HCT116 (cell line): ENCODE measurements at regions not wholly inside any gene's neighbourhood (a gene's known extent, or its start where the extent isn't known, plus 50 kb on each side); places are given as distances from the start of the nearest gene placed in this dataset.

Experiments
- ATAC-seq: fragments of 200-7000 bp; cut with Tn5 transposase; 2 replicates; pipeline ENCODE4 v1.9.1; 2020; ENCODE audit warnings: mild to moderate bottlenecking, moderate library complexity
- BruUV-seq: library from RNA; stranded (reverse); fragments of 400-500 nt; replicated peaks from 2 replicates; lab custom pipeline; 2021; lab: Mats Ljungman, UMichigan
- CTCF ChIA-PET: fragments of 300-600 bp; sonication (Branson Sonifier 250); formaldehyde crosslinking; loops from one replicate; lab custom pipeline; 2021; ENCODE audit warnings: antibody characterized with exemption; lab: Charles Lee
- POLR2A ChIA-PET: fragments of 300-600, 350-600 bp; sonication (Branson Sonifier 250); formaldehyde crosslinking; loops from one replicate; lab custom pipeline; 2021; ENCODE audit warnings: antibody characterized with exemption; lab: Charles Lee
- RAD21 ChIA-PET, 2 experiments: fragments of 300-600 bp; sonication (Branson Sonifier 250); formaldehyde crosslinking; loops; one replicate each; lab custom pipeline; 2023; ENCODE audit warnings: low total read pairs in 2 of 2; ENCODE audit not compliant: uncharacterized antibody in 2 of 2, unreplicated experiment in 2 of 2, low non-redundant PET in 1 of 2; lab: Charles Lee
- DNase-seq: peaks from one replicate; pipeline ENCODE4 v3.0.0-alpha.2; 2010; ENCODE audit warnings: low read depth, low spot score
- H2AFZ ChIP-seq: fragments of 200-600 bp; shearing (Covaris generic), sonication (generic); 2 replicates; pipeline ENCODE4 v1.6.1; 2017; ENCODE audit warnings: low read depth, mixed run types, mixed read lengths, antibody characterized with exemption, low read length; ENCODE audit not compliant: poor library complexity, severe bottlenecking
- H3K27ac ChIP-seq: 2 replicates; pipeline ENCODE4 v1.5.1; 2012; ENCODE audit warnings: low read depth, low read length
- H3K27me3 ChIP-seq: fragments of 200-600 bp; sonication (generic); 2 replicates; pipeline ENCODE4 v1.6.1; 2016; ENCODE audit warnings: mixed run types, low read length, mixed read lengths; ENCODE audit not compliant: insufficient read depth
- H3K36me3 ChIP-seq, 2 experiments: fragments of 200-500 bp in 1 of 2; fragments of 200-600 bp in 1 of 2; sonication (Bioruptor generic) in 1 of 2; sonication (generic) in 1 of 2; 2 replicates each; pipeline versions ENCODE4 v1.5.1 to v1.6.1; 2014 to 2016; ENCODE audit warnings: low read length in 2 of 2, inconsistent platforms in 1 of 2, mixed read lengths in 1 of 2, mixed run types in 1 of 2; ENCODE audit not compliant: insufficient read depth in 2 of 2, control insufficient read depth in 1 of 2
- H3K4me1 ChIP-seq, 2 experiments: fragments of 200-600 bp in 1 of 2; sonication (generic) in 1 of 2; 2 replicates each; pipeline versions ENCODE4 v1.5.1 to v1.6.1; 2012 to 2017; ENCODE audit warnings: low read length in 2 of 2, inconsistent platforms in 1 of 2, mild to moderate bottlenecking in 1 of 2, mixed read lengths in 1 of 2, mixed run types in 1 of 2, moderate library complexity in 1 of 2; ENCODE audit not compliant: insufficient read depth in 2 of 2, control insufficient read depth in 1 of 2
- H3K4me2 ChIP-seq: fragments of 200-600 bp; sonication (generic); 2 replicates; pipeline ENCODE4 v1.6.1; 2017; ENCODE audit warnings: mixed run types, low read length, mixed read lengths
- H3K4me3 ChIP-seq, 2 experiments: fragments of 200-600 bp in 1 of 2; sonication (generic) in 1 of 2; replicated peaks in 1 of 2; 2 replicates each; pipeline ENCODE4 v1.5.1; 2011 to 2016; ENCODE audit warnings: low read length in 2 of 2, control low read depth in 1 of 2, low read depth in 1 of 2, mild to moderate bottlenecking in 1 of 2, mixed read lengths in 1 of 2, mixed run types in 1 of 2
- H3K79me2 ChIP-seq: fragments of 200-600 bp; sonication (generic); 2 replicates; pipeline ENCODE4 v1.6.1; 2017; ENCODE audit warnings: mild to moderate bottlenecking, mixed run types, low read length, moderate library complexity, mixed read lengths; ENCODE audit not compliant: insufficient read depth
- H3K9ac ChIP-seq: fragments of 200-600 bp; sonication (generic); 2 replicates; pipeline ENCODE4 v1.6.1; 2016; ENCODE audit warnings: low read length, mixed read lengths
- H3K9me2 ChIP-seq: fragments of 200-600 bp; sonication (generic), shearing (Covaris generic); 2 replicates; pipeline ENCODE4 v1.6.1; 2017; ENCODE audit warnings: mixed run types, mild to moderate bottlenecking, moderate library complexity; ENCODE audit not compliant: insufficient read depth
- H3K9me3 ChIP-seq, 2 experiments: fragments of 200-500 bp in 1 of 2; fragments of 200-600 bp in 1 of 2; sonication (Bioruptor generic) in 1 of 2; sonication (generic) in 1 of 2; 2 replicates each; pipeline ENCODE4 v1.6.1; 2014 to 2017; ENCODE audit warnings: low read length in 2 of 2, mixed read lengths in 2 of 2, inconsistent platforms in 1 of 2, low read depth in 1 of 2, mild to moderate bottlenecking in 1 of 2, mixed run types in 1 of 2, moderate library complexity in 1 of 2; ENCODE audit not compliant: control insufficient read depth in 1 of 2, insufficient read depth in 1 of 2
- H4K20me1 ChIP-seq: fragments of 200-600 bp; sonication (generic), shearing (Covaris generic); 2 replicates; pipeline ENCODE4 v1.6.1; 2017; ENCODE audit warnings: mixed run types, mild to moderate bottlenecking, moderate library complexity; ENCODE audit not compliant: insufficient read depth
- CBX3 ChIP-seq: IDR thresholded peaks from 2 replicates; pipeline ENCODE4 v1.6.1; 2012; ENCODE audit warnings: low read depth
- EGR1 ChIP-seq: IDR thresholded peaks from 2 replicates; pipeline ENCODE4 v1.6.1; 2012; ENCODE audit warnings: low read depth
- ELF1 ChIP-seq: IDR thresholded peaks from 2 replicates; pipeline ENCODE4 v1.6.1; 2012; ENCODE audit warnings: low read depth, borderline replicate concordance
- EZH2 ChIP-seq: fragments of 200-600 bp; sonication (generic); IDR thresholded peaks from 2 replicates; pipeline ENCODE4 v1.6.1; 2017; ENCODE audit warnings: antibody characterized with exemption, mixed run types
- EZH2phosphoT487 ChIP-seq: fragments of 200-600 bp; IDR thresholded peaks from 2 replicates; pipeline ENCODE4 v1.6.1; 2018; ENCODE audit warnings: antibody characterized with exemption, borderline replicate concordance
- FOSL1 ChIP-seq: IDR thresholded peaks from 2 replicates; pipeline ENCODE4 v1.6.1; 2012; ENCODE audit warnings: low read depth
- JUND ChIP-seq: IDR thresholded peaks from 2 replicates; pipeline ENCODE4 v1.6.1; 2012
- POLR2AphosphoS5 ChIP-seq: IDR thresholded peaks from 2 replicates; pipeline ENCODE4 v1.6.1; 2011; ENCODE audit warnings: mild to moderate bottlenecking, low read depth, low read length, moderate library complexity
- RAD21 ChIP-seq: IDR thresholded peaks from 2 replicates; pipeline ENCODE4 v1.6.1; 2012; ENCODE audit warnings: low read depth, mild to moderate bottlenecking
- SIN3A ChIP-seq: IDR thresholded peaks from 2 replicates; pipeline ENCODE4 v1.6.1; 2012; ENCODE audit warnings: low read depth
- SP1 ChIP-seq: IDR thresholded peaks from 2 replicates; pipeline ENCODE4 v1.6.1; 2012; ENCODE audit warnings: low read depth
- SRF ChIP-seq: IDR thresholded peaks from 2 replicates; pipeline ENCODE4 v1.6.1; 2012; ENCODE audit warnings: low read depth
- TCF7L2 ChIP-seq: IDR thresholded peaks from 2 replicates; pipeline ENCODE4 v1.7.0; 2011; ENCODE audit warnings: borderline replicate concordance, inconsistent platforms; ENCODE audit not compliant: insufficient read depth, insufficient read length; ENCODE audit errors: extremely low read depth
- YY1 ChIP-seq: IDR thresholded peaks from 2 replicates; pipeline ENCODE4 v1.6.1; 2011; ENCODE audit warnings: low read length, low read depth, moderate library complexity, mild to moderate bottlenecking; ENCODE audit not compliant: insufficient replicate concordance; ENCODE audit errors: extremely low read depth
- ZFX ChIP-seq: fragments of 450-650 bp; IDR thresholded peaks from 2 replicates; pipeline ENCODE4 v1.6.1; 2017
- ZNF274 ChIP-seq: fragments of 200-500 bp; sonication (Bioruptor generic); IDR thresholded peaks from 2 replicates; pipeline ENCODE4 v1.6.1; 2014; ENCODE audit warnings: mild to moderate bottlenecking, low read depth, low read length, inconsistent platforms
- intact Hi-C: fragments of 100-400 bp; cut with micrococcal nuclease; formaldehyde crosslinking; loops from 2 replicates; pipeline ENCODE4 v1.10.0; 2022
- TF ChIP-seq, protein P1 (sequence below): IDR thresholded peaks from 2 replicates; pipeline ENCODE4 v1.6.1; 2012
- TF ChIP-seq, protein P2 (sequence below): IDR thresholded peaks from 2 replicates; pipeline ENCODE4 v1.6.1; 2012; ENCODE audit warnings: low read depth
- TF ChIP-seq, protein P3 (sequence below), 3 experiments: fragments of 200-600 bp in 1 of 3; sonication (generic) in 1 of 3; IDR thresholded peaks in 2 of 3; conservative IDR thresholded peaks in 1 of 3; 2 replicates each; pipeline ENCODE4 v1.5.1; 2012 to 2017; ENCODE audit warnings: low read depth in 2 of 3, low read length in 2 of 3, antibody characterized with exemption in 1 of 3, borderline replicate concordance in 1 of 3, control low read depth in 1 of 3, mild to moderate bottlenecking in 1 of 3, mixed read lengths in 1 of 3, mixed run types in 1 of 3, moderate library complexity in 1 of 3; ENCODE audit not compliant: insufficient read depth in 1 of 3
- TF ChIP-seq, protein P4 (sequence below): IDR thresholded peaks from 2 replicates; pipeline ENCODE4 v1.6.1; 2012

DNA sequence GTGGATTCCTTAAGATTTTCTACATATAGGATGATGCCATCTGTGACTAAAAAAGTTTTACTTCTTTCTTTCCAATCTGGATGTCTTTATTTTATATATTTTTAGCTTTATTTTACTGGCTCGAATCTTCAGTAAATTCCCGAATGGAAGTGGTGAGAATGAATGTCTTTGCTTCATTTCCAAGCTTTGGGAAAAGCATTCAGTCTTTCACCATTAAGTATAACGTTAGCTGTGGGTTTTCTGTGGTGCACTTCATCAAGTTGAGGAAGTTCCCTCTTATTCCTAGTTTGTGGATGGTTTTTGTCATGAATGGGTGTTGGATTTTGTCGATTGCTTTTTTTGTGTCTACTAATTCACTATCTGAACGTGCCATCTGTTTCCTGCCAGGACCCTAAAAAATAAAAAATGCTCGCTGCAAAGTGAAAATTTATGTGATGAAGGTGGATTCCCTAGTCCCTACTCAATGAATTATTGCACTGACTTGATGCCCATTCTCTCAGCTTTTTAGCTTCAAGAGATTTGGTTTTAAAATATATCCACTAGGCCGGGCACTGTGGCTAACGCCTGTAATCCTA is 90.2 kb upstream of the CARD11 start:
- Histone ChIP-seq H3K79me2 (no peaks in the 10 kb centered on the region), H3K4me2 (no peak overlapping the region), H3K9me3 (no peaks in the 10 kb centered on the region), H3K36me3 (no peaks in the 10 kb centered on the region), H3K27me3 (peaks cover 6% of the 10 kb centered on the region; the same call in 1 of the 2 replicates), H3K4me1 (no peaks in the 10 kb centered on the region), H3K4me3 (no peak overlapping the region), H3K9me2 (no peaks in the 10 kb centered on the region), H3K9ac (no peak overlapping the region), H3K27ac (no peak overlapping the region), H2AFZ (no peak overlapping the region)
- DNase-seq = no peak
- BruUV-seq = no TSS peak
- RAD21 ChIA-PET = no interaction called here
- POLR2A ChIA-PET = no interaction called here
- CTCF ChIA-PET = no interaction called here
- ATAC-seq = no peak
- intact Hi-C loops = no loop called here
- TF ChIP-seq ELF1 = no peak
- TF ChIP-seq CBX3 = no peak
- TF ChIP-seq TCF7L2 = no peak
- TF ChIP-seq YY1 = no peak
- TF ChIP-seq ZNF274 = no peak
- no peak for TF ChIP-seq RAD21
- no peak for TF ChIP-seq EZH2phosphoT487
- TF ChIP-seq, protein P1, sequence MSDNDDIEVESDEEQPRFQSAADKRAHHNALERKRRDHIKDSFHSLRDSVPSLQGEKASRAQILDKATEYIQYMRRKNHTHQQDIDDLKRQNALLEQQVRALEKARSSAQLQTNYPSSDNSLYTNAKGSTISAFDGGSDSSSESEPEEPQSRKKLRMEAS = no peak
- TF ChIP-seq POLR2AphosphoS5 = no peak
- no peak for TF ChIP-seq EZH2
- TF ChIP-seq SP1 = no peak
- TF ChIP-seq SIN3A = no peak
- no peak for TF ChIP-seq ZFX
- TF ChIP-seq FOSL1 = no peak
- TF ChIP-seq, protein P2, sequence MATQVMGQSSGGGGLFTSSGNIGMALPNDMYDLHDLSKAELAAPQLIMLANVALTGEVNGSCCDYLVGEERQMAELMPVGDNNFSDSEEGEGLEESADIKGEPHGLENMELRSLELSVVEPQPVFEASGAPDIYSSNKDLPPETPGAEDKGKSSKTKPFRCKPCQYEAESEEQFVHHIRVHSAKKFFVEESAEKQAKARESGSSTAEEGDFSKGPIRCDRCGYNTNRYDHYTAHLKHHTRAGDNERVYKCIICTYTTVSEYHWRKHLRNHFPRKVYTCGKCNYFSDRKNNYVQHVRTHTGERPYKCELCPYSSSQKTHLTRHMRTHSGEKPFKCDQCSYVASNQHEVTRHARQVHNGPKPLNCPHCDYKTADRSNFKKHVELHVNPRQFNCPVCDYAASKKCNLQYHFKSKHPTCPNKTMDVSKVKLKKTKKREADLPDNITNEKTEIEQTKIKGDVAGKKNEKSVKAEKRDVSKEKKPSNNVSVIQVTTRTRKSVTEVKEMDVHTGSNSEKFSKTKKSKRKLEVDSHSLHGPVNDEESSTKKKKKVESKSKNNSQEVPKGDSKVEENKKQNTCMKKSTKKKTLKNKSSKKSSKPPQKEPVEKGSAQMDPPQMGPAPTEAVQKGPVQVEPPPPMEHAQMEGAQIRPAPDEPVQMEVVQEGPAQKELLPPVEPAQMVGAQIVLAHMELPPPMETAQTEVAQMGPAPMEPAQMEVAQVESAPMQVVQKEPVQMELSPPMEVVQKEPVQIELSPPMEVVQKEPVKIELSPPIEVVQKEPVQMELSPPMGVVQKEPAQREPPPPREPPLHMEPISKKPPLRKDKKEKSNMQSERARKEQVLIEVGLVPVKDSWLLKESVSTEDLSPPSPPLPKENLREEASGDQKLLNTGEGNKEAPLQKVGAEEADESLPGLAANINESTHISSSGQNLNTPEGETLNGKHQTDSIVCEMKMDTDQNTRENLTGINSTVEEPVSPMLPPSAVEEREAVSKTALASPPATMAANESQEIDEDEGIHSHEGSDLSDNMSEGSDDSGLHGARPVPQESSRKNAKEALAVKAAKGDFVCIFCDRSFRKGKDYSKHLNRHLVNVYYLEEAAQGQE = no peak
- no peak for TF ChIP-seq EGR1
- TF ChIP-seq SRF = no peak
- no peak for TF ChIP-seq JUND
- TF ChIP-seq, protein P3, sequence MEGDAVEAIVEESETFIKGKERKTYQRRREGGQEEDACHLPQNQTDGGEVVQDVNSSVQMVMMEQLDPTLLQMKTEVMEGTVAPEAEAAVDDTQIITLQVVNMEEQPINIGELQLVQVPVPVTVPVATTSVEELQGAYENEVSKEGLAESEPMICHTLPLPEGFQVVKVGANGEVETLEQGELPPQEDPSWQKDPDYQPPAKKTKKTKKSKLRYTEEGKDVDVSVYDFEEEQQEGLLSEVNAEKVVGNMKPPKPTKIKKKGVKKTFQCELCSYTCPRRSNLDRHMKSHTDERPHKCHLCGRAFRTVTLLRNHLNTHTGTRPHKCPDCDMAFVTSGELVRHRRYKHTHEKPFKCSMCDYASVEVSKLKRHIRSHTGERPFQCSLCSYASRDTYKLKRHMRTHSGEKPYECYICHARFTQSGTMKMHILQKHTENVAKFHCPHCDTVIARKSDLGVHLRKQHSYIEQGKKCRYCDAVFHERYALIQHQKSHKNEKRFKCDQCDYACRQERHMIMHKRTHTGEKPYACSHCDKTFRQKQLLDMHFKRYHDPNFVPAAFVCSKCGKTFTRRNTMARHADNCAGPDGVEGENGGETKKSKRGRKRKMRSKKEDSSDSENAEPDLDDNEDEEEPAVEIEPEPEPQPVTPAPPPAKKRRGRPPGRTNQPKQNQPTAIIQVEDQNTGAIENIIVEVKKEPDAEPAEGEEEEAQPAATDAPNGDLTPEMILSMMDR (IDR thresholded peaks at IDR 0.05 in 2 of 3, conservative IDR thresholded peaks at IDR 0.05 in 1 of 3; ENCODE audit: borderline replicate concordance in 1 of 3, insufficient read depth in 1 of 3, low read depth in 2 of 3, low read length in 2 of 3) = no peak
- TF ChIP-seq, protein P4, sequence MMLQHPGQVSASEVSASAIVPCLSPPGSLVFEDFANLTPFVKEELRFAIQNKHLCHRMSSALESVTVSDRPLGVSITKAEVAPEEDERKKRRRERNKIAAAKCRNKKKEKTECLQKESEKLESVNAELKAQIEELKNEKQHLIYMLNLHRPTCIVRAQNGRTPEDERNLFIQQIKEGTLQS = no peak
- TF ChIP-seq, all 23 proteins: peak for 0
- no peaks in the 10 kb centered on the region for H4K20me1 ChIP-seq
